ENCODE measurements at regions not wholly inside any gene's neighbourhood (a gene's known extent, or its start where the extent isn't known, plus 50 kb on each side); places are given as distances from the start of the nearest gene placed in this dataset.

DNA sequence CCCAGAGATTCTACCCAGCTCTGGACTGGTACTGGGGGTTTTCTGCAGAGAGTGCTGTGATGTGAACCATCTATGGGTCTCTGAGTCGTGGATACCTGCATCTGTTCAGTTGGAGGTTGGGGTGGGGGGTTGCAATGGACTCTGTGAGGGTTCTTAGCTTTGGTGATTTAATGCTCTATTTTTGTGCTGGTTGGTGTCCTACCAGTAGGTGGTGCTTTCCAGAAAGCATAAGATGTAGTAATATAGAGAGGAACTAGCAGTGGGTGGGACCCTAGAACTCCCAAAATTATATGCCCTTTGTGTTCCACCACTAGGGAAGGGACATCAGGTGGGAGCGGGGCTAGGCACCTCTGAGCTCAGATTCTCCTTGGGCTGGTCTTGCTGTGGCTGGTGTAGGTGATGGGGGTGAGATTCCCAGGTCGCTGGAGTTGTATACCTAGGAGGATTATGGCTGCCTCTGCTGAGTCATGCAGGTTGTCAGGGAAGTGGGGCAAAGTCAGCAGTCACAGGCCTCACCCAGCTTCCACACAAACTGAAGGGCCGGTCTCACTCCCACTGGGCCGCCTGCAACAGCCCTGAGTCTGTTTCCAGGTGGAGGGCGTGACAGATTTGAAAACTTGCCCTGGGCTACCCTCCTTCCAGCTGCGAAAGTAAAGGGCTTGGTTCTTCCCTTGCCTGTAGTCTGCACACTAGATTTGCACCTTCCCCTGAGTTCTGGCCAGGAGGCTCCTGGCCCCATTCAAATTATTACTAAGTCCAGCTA, 573.0 kb upstream of the SLITRK1 start:
- Histone ChIP-seq H3K4me1 (ENCODE audit: insufficient read depth) (no peaks in the 10 kb centered on the region), H3K27ac (no peak overlapping the region)

DNA sequence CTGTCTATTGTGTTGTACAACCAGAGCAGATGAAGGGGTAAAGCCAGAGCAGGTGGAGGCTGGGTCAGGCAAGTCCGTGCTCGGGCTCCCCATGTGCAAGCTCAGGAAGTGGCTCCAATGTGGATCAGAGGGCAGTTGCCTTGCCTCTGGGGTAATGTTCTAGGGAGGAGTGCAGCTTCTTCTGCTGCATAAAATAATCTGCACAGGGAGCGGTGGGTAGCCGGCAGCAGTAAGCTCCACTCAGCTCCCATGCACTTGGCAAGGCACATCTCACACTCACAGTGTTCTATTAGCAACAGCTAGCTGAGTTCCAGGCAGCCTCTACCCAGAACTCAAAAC, 565.3 kb upstream of the SLITRK1 start:
- 87 to 93% (median 90%) methylated on average over 4 of the region's 4 CpGs for WGBS, 3 donors
- Histone ChIP-seq H3K4me1 (ENCODE audit: insufficient read depth) (no peaks in the 10 kb centered on the region), H3K36me3 (no peaks in the 10 kb centered on the region), H3K27ac (no peak overlapping the region), H3K4me3 (no peak overlapping the region), H3K9me3 (no peaks in the 10 kb centered on the region), H3K27me3 (no peaks in the 10 kb centered on the region)
- TF ChIP-seq POLR2A (IDR thresholded peaks at IDR 0.05) (no peak), EP300 (IDR thresholded peaks at IDR 0.05) (no peak)
- TF ChIP-seq, protein P1, sequence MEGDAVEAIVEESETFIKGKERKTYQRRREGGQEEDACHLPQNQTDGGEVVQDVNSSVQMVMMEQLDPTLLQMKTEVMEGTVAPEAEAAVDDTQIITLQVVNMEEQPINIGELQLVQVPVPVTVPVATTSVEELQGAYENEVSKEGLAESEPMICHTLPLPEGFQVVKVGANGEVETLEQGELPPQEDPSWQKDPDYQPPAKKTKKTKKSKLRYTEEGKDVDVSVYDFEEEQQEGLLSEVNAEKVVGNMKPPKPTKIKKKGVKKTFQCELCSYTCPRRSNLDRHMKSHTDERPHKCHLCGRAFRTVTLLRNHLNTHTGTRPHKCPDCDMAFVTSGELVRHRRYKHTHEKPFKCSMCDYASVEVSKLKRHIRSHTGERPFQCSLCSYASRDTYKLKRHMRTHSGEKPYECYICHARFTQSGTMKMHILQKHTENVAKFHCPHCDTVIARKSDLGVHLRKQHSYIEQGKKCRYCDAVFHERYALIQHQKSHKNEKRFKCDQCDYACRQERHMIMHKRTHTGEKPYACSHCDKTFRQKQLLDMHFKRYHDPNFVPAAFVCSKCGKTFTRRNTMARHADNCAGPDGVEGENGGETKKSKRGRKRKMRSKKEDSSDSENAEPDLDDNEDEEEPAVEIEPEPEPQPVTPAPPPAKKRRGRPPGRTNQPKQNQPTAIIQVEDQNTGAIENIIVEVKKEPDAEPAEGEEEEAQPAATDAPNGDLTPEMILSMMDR (IDR thresholded peaks at IDR 0.05), result no peak
- no peak for DNase-seq
- intact Hi-C loops (cut with DNase I), result no loop called here

More for the DNA sequence above, 573.0 kb upstream of the SLITRK1 start:
- no peak for DNase-seq
- H3K36me3 ChIP-seq, result no peaks in the 10 kb centered on the region
- no peaks in the 10 kb centered on the region for H3K27me3 ChIP-seq
- intact Hi-C loops (cut with DNase I), result no loop called here
- 79 to 86% (median 84%) methylated on average over 7 of the region's 7 CpGs for WGBS, 3 donors
- TF ChIP-seq EP300 (IDR thresholded peaks at IDR 0.05), result no peak
- no peak overlapping the region for H3K4me3 ChIP-seq
- H3K9me3 ChIP-seq, result no peaks in the 10 kb centered on the region

DNA sequence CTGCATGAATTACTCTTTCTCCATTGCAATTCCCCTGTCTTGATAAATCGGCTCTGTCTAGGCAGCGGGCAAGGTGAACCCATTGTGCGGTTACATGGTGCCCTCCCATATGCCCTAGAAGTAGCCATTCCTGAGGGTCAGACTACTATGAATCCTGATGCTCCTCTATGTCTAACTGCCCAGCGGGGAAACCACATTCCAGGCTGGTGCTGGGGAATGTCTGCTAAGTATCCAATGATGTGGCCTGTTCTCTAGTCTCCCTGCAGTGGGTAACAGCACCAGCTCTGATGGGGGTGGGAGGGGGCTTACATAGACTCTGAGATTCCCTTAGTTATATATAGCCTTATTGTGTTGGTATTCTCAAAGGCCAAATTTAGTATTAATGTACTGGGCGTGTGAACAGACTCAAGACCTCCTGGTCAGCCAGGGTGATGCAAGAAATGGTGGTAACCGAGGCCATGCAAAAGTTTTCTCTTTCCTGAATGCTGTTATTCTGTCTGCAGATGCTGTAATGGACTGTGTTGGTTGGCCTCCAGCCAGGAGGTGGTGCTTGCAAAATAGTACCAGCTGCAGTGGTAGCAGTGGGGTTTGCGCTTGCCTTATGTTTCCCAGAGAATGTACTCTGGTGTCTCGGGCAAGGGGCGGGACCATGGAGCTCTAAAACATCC, 564.8 kb upstream of the SLITRK1 start:
- no peaks in the 10 kb centered on the region for H3K36me3 ChIP-seq
- TF ChIP-seq POLR2A (IDR thresholded peaks at IDR 0.05) (no peak), EP300 (IDR thresholded peaks at IDR 0.05) (no peak)
- TF ChIP-seq, protein P1 (IDR thresholded peaks at IDR 0.05), result no peak
- no peak overlapping the region for H3K27ac ChIP-seq
- DNase-seq, result no peak
- no peaks in the 10 kb centered on the region for H3K9me3 ChIP-seq
- no peaks in the 10 kb centered on the region for H3K27me3 ChIP-seq
- no peak overlapping the region for H3K4me3 ChIP-seq
- intact Hi-C loops (cut with DNase I), result no loop called here
- 83 to 89% (median 85%) methylated on average over 9 of the region's 9 CpGs for WGBS, 3 donors
- no peaks in the 10 kb centered on the region for H3K4me1 ChIP-seq (ENCODE audit: insufficient read depth)

DNA sequence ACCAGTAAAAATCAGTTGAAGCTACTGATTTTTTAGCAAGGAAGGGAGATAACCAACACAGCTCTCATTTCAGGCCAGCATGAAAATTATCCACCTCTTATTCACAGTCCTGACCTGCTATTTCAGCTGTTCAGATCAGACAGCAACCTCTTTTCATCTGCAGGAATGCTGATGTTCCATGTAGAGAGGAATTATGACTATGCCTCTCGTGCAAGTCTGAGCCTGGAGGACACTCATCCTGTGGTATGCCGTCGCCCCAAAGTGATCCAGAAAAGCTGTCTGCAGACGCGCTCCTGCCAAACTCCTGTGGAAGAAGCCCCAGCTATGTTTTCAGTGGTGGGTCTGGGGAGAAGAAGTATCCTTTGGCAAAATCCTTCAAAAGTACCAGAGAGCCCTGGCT, 563.5 kb upstream of the SLITRK1 start:
- Histone ChIP-seq H3K36me3 (no peaks in the 10 kb centered on the region), H3K27ac (no peak overlapping the region)
- intact Hi-C loops (cut with DNase I), result no loop called here

More for the DNA sequence above, 563.5 kb upstream of the SLITRK1 start:
- no peaks in the 10 kb centered on the region for H3K9me3 ChIP-seq
- TF ChIP-seq, protein P1 (IDR thresholded peaks at IDR 0.05), result no peak
- no peak for TF ChIP-seq POLR2A (IDR thresholded peaks at IDR 0.05)
- no peak for TF ChIP-seq EP300 (IDR thresholded peaks at IDR 0.05)
- no peaks in the 10 kb centered on the region for H3K27me3 ChIP-seq
- 76 to 80% (median 79%) methylated on average over 5 of the region's 5 CpGs for whole genome bisulfite sequencing, 3 donors
- no peak overlapping the region for H3K4me3 ChIP-seq
- DNase-seq, result no peak
- no peaks in the 10 kb centered on the region for H3K4me1 ChIP-seq (ENCODE audit: insufficient read depth)
